Fibroblast of the conjunctiva (primary cell): ENCODE measurements at regions not wholly inside any gene's neighbourhood (a gene's known extent, or its start where the extent isn't known, plus 50 kb on each side); places are given as distances from the start of the nearest gene placed in this dataset.
A peak's percentile ranks its signal among the peaks of the same experiment; 100 is the strongest.

Source experiments
- DNase-seq: peaks from one replicate; pipeline ENCODE4 v3.0.0-alpha.2; 2010; ENCODE audit warnings: low read depth

- no peak for DNase-seq
Observed at GRCh38 chr1:198904321-198904720, 265.5 kb downstream of the PTPRC start.

GRCh38 chr1:198906739-198907422 is 268.0 kb downstream of the PTPRC start:
- no peak for DNase-seq

- DNase-seq = no peak
Observed at GRCh38 chr1:198907423-198907746, 268.5 kb downstream of the PTPRC start.

- DNase-seq = no peak
Observed at GRCh38 chr1:198908995-198909394, 270.2 kb downstream of the PTPRC start.

GRCh38 chr1:198909973-198910372 is 271.1 kb downstream of the PTPRC start:
- no peak for DNase-seq

- no peak for DNase-seq
Observed at GRCh38 chr1:198910816-198911215, 272.0 kb downstream of the PTPRC start.

- DNase-seq = no peak
Observed at GRCh38 chr1:198912046-198912445, 273.2 kb downstream of the PTPRC start.

- DNase-seq = peak; percentile 60
Observed at GRCh38 chr1:198913667-198914066, 274.8 kb downstream of the PTPRC start.

- DNase-seq = no peak
Observed at GRCh38 chr1:198915327-198916231, 276.7 kb downstream of the PTPRC start.

- no peak for DNase-seq
Observed at GRCh38 chr1:198917226-198917625, 278.4 kb downstream of the PTPRC start.

- no peak for DNase-seq
Observed at GRCh38 chr1:198918920-198919319, 280.1 kb downstream of the PTPRC start.

GRCh38 chr1:198919667-198920398 is 281.0 kb downstream of the PTPRC start:
- no peak for DNase-seq

- DNase-seq = no peak
Observed at GRCh38 chr1:198922638-198923430, 284.0 kb downstream of the PTPRC start.

GRCh38 chr1:198923993-198924392 is 285.2 kb downstream of the PTPRC start:
- no peak for DNase-seq

- no peak for DNase-seq
Observed at GRCh38 chr1:198925567-198925966, 286.7 kb downstream of the PTPRC start.

GRCh38 chr1:198927129-198927528 is 288.3 kb downstream of the PTPRC start:
- DNase-seq = no peak

- no peak for DNase-seq
Observed at GRCh38 chr1:198929111-198929604, 290.3 kb downstream of the PTPRC start.

GRCh38 chr1:198929961-198930599 is 291.2 kb downstream of the PTPRC start:
- no peak for DNase-seq

GRCh38 chr1:198932351-198932991 is 293.6 kb downstream of the PTPRC start:
- DNase-seq = no peak

GRCh38 chr1:198933515-198934222 is 294.8 kb downstream of the PTPRC start:
- no peak for DNase-seq
